ENCODE measurements at regions not wholly inside any gene's neighbourhood (a gene's known extent, or its start where the extent isn't known, plus 50 kb on each side); places are given as distances from the start of the nearest gene placed in this dataset.

- H3K36me3 Mint-ChIP-seq (ENCODE audit: insufficient read depth) = no peaks in the 10 kb centered on the region
- no peak overlapping the region for H3K4me3 Mint-ChIP-seq
- H3K27me3 Mint-ChIP-seq (ENCODE audit: low read depth) = no peaks in the 10 kb centered on the region
- ATAC-seq (no peak), DNase-seq (no peak)
- no peaks in the 10 kb centered on the region for H3K4me1 Mint-ChIP-seq (ENCODE audit: low read depth)
- H3K9me3 Mint-ChIP-seq = no peaks in the 10 kb centered on the region
Measured at GRCh38 chr3:115375362-115375761, 228.3 kb upstream of the ZBTB20 start.

GRCh38 chr3:115380883-115381572 is 233.9 kb upstream of the ZBTB20 start:
- H3K9me3 Mint-ChIP-seq = no peaks in the 10 kb centered on the region
- no peak for ATAC-seq
- no peaks in the 10 kb centered on the region for H3K36me3 Mint-ChIP-seq (ENCODE audit: insufficient read depth)

GRCh38 chr3:115381573-115381912 is 234.5 kb upstream of the ZBTB20 start:
- Mint-ChIP-seq H3K27me3 (ENCODE audit: low read depth) (no peaks in the 10 kb centered on the region), H3K9me3 (no peaks in the 10 kb centered on the region), H3K4me3 (no peak overlapping the region), H3K36me3 (ENCODE audit: insufficient read depth) (no peaks in the 10 kb centered on the region), H3K4me1 (ENCODE audit: low read depth) (no peaks in the 10 kb centered on the region)
- ATAC-seq = no peak
- no peak for DNase-seq

More at GRCh38 chr3:115380883-115381572, 233.9 kb upstream of the ZBTB20 start:
- no peak for DNase-seq
- Mint-ChIP-seq H3K27me3 (ENCODE audit: low read depth) (no peaks in the 10 kb centered on the region), H3K4me3 (no peak overlapping the region), H3K4me1 (ENCODE audit: low read depth) (no peaks in the 10 kb centered on the region)

GRCh38 chr3:115381931-115382330 is 234.8 kb upstream of the ZBTB20 start:
- DNase-seq (no peak), ATAC-seq (no peak)
- Mint-ChIP-seq H3K9me3 (no peaks in the 10 kb centered on the region), H3K27me3 (ENCODE audit: low read depth) (no peaks in the 10 kb centered on the region), H3K36me3 (ENCODE audit: insufficient read depth) (no peaks in the 10 kb centered on the region), H3K4me1 (ENCODE audit: low read depth) (no peaks in the 10 kb centered on the region), H3K4me3 (no peak overlapping the region)

GRCh38 chr3:115384381-115384780 is 237.3 kb upstream of the ZBTB20 start:
- DNase-seq (no peak), ATAC-seq (no peak)
- Mint-ChIP-seq H3K36me3 (ENCODE audit: insufficient read depth) (no peaks in the 10 kb centered on the region), H3K9me3 (no peaks in the 10 kb centered on the region), H3K27me3 (ENCODE audit: low read depth) (no peaks in the 10 kb centered on the region), H3K4me3 (no peak overlapping the region), H3K4me1 (ENCODE audit: low read depth) (no peaks in the 10 kb centered on the region)

GRCh38 chr3:115385774-115386730 is 237.3 kb upstream of the GAP43 start:
- Mint-ChIP-seq H3K4me3 (no peak overlapping the region), H3K4me1 (ENCODE audit: low read depth) (no peaks in the 10 kb centered on the region), H3K9me3 (no peaks in the 10 kb centered on the region), H3K27me3 (ENCODE audit: low read depth) (no peaks in the 10 kb centered on the region), H3K36me3 (ENCODE audit: insufficient read depth) (no peaks in the 10 kb centered on the region)
- DNase-seq = no peak
- no peak for ATAC-seq

- Mint-ChIP-seq H3K9me3 (no peaks in the 10 kb centered on the region), H3K4me3 (no peak overlapping the region), H3K27me3 (ENCODE audit: low read depth) (no peaks in the 10 kb centered on the region), H3K4me1 (ENCODE audit: low read depth) (peaks cover 5% of the 10 kb centered on the region), H3K36me3 (ENCODE audit: insufficient read depth) (no peaks in the 10 kb centered on the region)
- no peak for ATAC-seq
- DNase-seq = no peak
Measured at GRCh38 chr3:115388166-115388565, 235.1 kb upstream of the GAP43 start.

GRCh38 chr3:115388811-115389210 is 234.5 kb upstream of the GAP43 start:
- H3K4me3 Mint-ChIP-seq = no peak overlapping the region
- H3K9me3 Mint-ChIP-seq = no peaks in the 10 kb centered on the region
- no peak for ATAC-seq

GRCh38 chr3:115396801-115397200 is 226.5 kb upstream of the GAP43 start:
- H3K4me1 Mint-ChIP-seq (ENCODE audit: low read depth) = peaks cover 2% of the 10 kb centered on the region
- ATAC-seq (no peak), DNase-seq (no peak)
- no peaks in the 10 kb centered on the region for H3K27me3 Mint-ChIP-seq (ENCODE audit: low read depth)
- H3K9me3 Mint-ChIP-seq = no peaks in the 10 kb centered on the region
- no peaks in the 10 kb centered on the region for H3K36me3 Mint-ChIP-seq (ENCODE audit: insufficient read depth)
- H3K4me3 Mint-ChIP-seq = no peak overlapping the region

More at GRCh38 chr3:115388811-115389210, 234.5 kb upstream of the GAP43 start:
- Mint-ChIP-seq H3K36me3 (ENCODE audit: insufficient read depth) (no peaks in the 10 kb centered on the region), H3K27me3 (ENCODE audit: low read depth) (no peaks in the 10 kb centered on the region), H3K4me1 (ENCODE audit: low read depth) (peaks cover 5% of the 10 kb centered on the region)
- no peak for DNase-seq

GRCh38 chr3:115397433-115397832 is 225.9 kb upstream of the GAP43 start:
- Mint-ChIP-seq H3K36me3 (ENCODE audit: insufficient read depth) (no peaks in the 10 kb centered on the region), H3K4me1 (ENCODE audit: low read depth) (no peaks in the 10 kb centered on the region), H3K27me3 (ENCODE audit: low read depth) (no peaks in the 10 kb centered on the region), H3K9me3 (no peaks in the 10 kb centered on the region), H3K4me3 (no peak overlapping the region)
- ATAC-seq (no peak), DNase-seq (no peak)

- ATAC-seq (no peak), DNase-seq (no peak)
- H3K27me3 Mint-ChIP-seq (ENCODE audit: low read depth) = no peaks in the 10 kb centered on the region
- H3K36me3 Mint-ChIP-seq (ENCODE audit: insufficient read depth) = no peaks in the 10 kb centered on the region
- no peaks in the 10 kb centered on the region for H3K9me3 Mint-ChIP-seq
- H3K4me1 Mint-ChIP-seq (ENCODE audit: low read depth) = no peaks in the 10 kb centered on the region
- H3K4me3 Mint-ChIP-seq = no peak overlapping the region
Measured at GRCh38 chr3:115398506-115398905, 224.8 kb upstream of the GAP43 start.

- H3K36me3 Mint-ChIP-seq (ENCODE audit: insufficient read depth) = no peaks in the 10 kb centered on the region
- H3K4me1 Mint-ChIP-seq (ENCODE audit: low read depth) = no peaks in the 10 kb centered on the region
- no peak for ATAC-seq
- no peak overlapping the region for H3K4me3 Mint-ChIP-seq
- no peaks in the 10 kb centered on the region for H3K9me3 Mint-ChIP-seq
- peaks cover 2% of the 10 kb centered on the region for H3K27me3 Mint-ChIP-seq (ENCODE audit: low read depth)
- no peak for DNase-seq
Measured at GRCh38 chr3:115399750-115400149, 223.6 kb upstream of the GAP43 start.

GRCh38 chr3:115401298-115401697 is 222.0 kb upstream of the GAP43 start:
- H3K9me3 Mint-ChIP-seq = no peaks in the 10 kb centered on the region
- no peaks in the 10 kb centered on the region for H3K36me3 Mint-ChIP-seq (ENCODE audit: insufficient read depth)
- DNase-seq = no peak
- H3K27me3 Mint-ChIP-seq (ENCODE audit: low read depth) = peaks cover 2% of the 10 kb centered on the region
- no peak for ATAC-seq
- no peak overlapping the region for H3K4me3 Mint-ChIP-seq
- H3K4me1 Mint-ChIP-seq (ENCODE audit: low read depth) = no peaks in the 10 kb centered on the region

- H3K4me3 Mint-ChIP-seq = no peak overlapping the region
- H3K9me3 Mint-ChIP-seq = no peaks in the 10 kb centered on the region
- ATAC-seq (no peak), DNase-seq (no peak)
- H3K36me3 Mint-ChIP-seq (ENCODE audit: insufficient read depth) = no peaks in the 10 kb centered on the region
- peaks cover 2% of the 10 kb centered on the region for H3K27me3 Mint-ChIP-seq (ENCODE audit: low read depth)
- no peaks in the 10 kb centered on the region for H3K4me1 Mint-ChIP-seq (ENCODE audit: low read depth)
Measured at GRCh38 chr3:115401851-115402501, 221.3 kb upstream of the GAP43 start.
